IMR-90 (cell line): ENCODE measurements at regions not wholly inside any gene's neighbourhood (a gene's known extent, or its start where the extent isn't known, plus 50 kb on each side); places are given as distances from the start of the nearest gene placed in this dataset.

Experiments
- ATAC-seq: fragments of 200-7000 bp; cut with Tn5 transposase; 2 replicates; pipeline ENCODE4 v1.9.1; 2020; ENCODE audit warnings: low read depth, mild to moderate bottlenecking, moderate library complexity
- BruUV-seq: library from RNA; stranded (reverse); fragments of 400-500 nt; replicated peaks from 2 replicates; lab custom pipeline; 2021; lab: Mats Ljungman, UMichigan
- CTCF ChIA-PET: fragments of 300-600 bp; formaldehyde crosslinking; extraction: SDS; loops from one replicate; lab custom pipeline; 2021; ENCODE audit warnings: antibody characterized with exemption; lab: Yijun Ruan, JAX
- POLR2A ChIA-PET: fragments of 300-600 bp; sonication (Branson Sonifier 250); formaldehyde crosslinking; loops from one replicate; lab custom pipeline; 2022; ENCODE audit warnings: antibody characterized with exemption; ENCODE audit not compliant: unreplicated experiment; lab: Charles Lee
- DNase-seq: peaks from one replicate; pipeline ENCODE4 v3.0.0; 2013
- H2AFZ ChIP-seq: replicated peaks from 2 replicates; pipeline ENCODE3; 2013; ENCODE audit warnings: low read length, mild to moderate bottlenecking; ENCODE audit not compliant: poor library complexity
- H2AK5ac ChIP-seq: 2 replicates; pipeline ENCODE4 v1.6.1; 2013; ENCODE audit warnings: low read depth, low read length, inconsistent platforms
- H2AK9ac ChIP-seq: replicated peaks from 2 replicates; pipeline ENCODE3; 2013; ENCODE audit warnings: mild to moderate bottlenecking, low read depth, low read length, moderate library complexity; ENCODE audit not compliant: poor library complexity
- H2BK120ac ChIP-seq: 2 replicates; pipeline ENCODE4 v1.6.1; 2013; ENCODE audit warnings: low read depth, low read length, inconsistent platforms
- H2BK15ac ChIP-seq: 3 replicates; pipeline ENCODE4 v1.6.1; 2013; ENCODE audit warnings: low read depth, low read length, inconsistent platforms
- H2BK20ac ChIP-seq: 2 replicates; pipeline ENCODE4 v1.6.1; 2013; ENCODE audit warnings: low read depth, mild to moderate bottlenecking, inconsistent platforms, low read length, moderate library complexity
- H2BK5ac ChIP-seq: 2 replicates; pipeline ENCODE4 v1.6.1; 2013; ENCODE audit warnings: mild to moderate bottlenecking, low read depth, low read length, inconsistent platforms; ENCODE audit not compliant: poor library complexity, severe bottlenecking
- H3K14ac ChIP-seq: replicated peaks from 2 replicates; pipeline ENCODE4 v1.6.1; 2013; ENCODE audit warnings: low read depth, low read length, inconsistent platforms
- H3K18ac ChIP-seq: 2 replicates; pipeline ENCODE4 v1.6.1; 2013; ENCODE audit warnings: low read depth, low read length, control low read depth
- H3K23ac ChIP-seq: 2 replicates; pipeline ENCODE4 v1.6.1; 2013; ENCODE audit warnings: low read depth, low read length, inconsistent platforms
- H3K27ac ChIP-seq: 2 replicates; pipeline ENCODE4 v1.5.1; 2013; ENCODE audit warnings: mild to moderate bottlenecking, control low read depth, low read length; ENCODE audit not compliant: insufficient read depth
- H3K27me3 ChIP-seq: 2 replicates; pipeline ENCODE4 v1.6.1; 2013; ENCODE audit warnings: low read length; ENCODE audit not compliant: control insufficient read depth, insufficient read depth
- H3K36me3 ChIP-seq: 2 replicates; pipeline ENCODE4 v1.6.1; 2013; ENCODE audit warnings: low read length, mixed read lengths; ENCODE audit not compliant: control insufficient read depth, insufficient read depth
- H3K4ac ChIP-seq: 2 replicates; pipeline ENCODE4 v1.6.1; 2013; ENCODE audit warnings: low read depth, low read length, inconsistent platforms
- H3K4me1 ChIP-seq: 2 replicates; pipeline ENCODE4 v1.6.1; 2013; ENCODE audit warnings: low read length, mixed read lengths; ENCODE audit not compliant: control insufficient read depth, insufficient read depth
- H3K4me2 ChIP-seq: 2 replicates; pipeline ENCODE4 v1.6.1; 2013; ENCODE audit warnings: low read depth, mild to moderate bottlenecking, control low read depth, low read length, moderate library complexity
- H3K4me3 ChIP-seq: 2 replicates; pipeline ENCODE4 v1.5.1; 2013; ENCODE audit warnings: low read depth, mild to moderate bottlenecking, control low read depth, low read length, moderate library complexity; ENCODE audit not compliant: insufficient read depth
- H3K56ac ChIP-seq: 2 replicates; pipeline ENCODE4 v1.6.1; 2013; ENCODE audit warnings: low read length, inconsistent platforms; ENCODE audit not compliant: insufficient read depth; ENCODE audit errors: extremely low read depth
- H3K79me1 ChIP-seq, 2 experiments: 2 replicates each; pipeline ENCODE4 v1.6.1; 2013; ENCODE audit warnings: low read length in 2 of 2, inconsistent platforms in 1 of 2, low read depth in 1 of 2
- H3K9ac ChIP-seq: 2 replicates; pipeline ENCODE4 v1.6.1; 2013; ENCODE audit warnings: low read depth, low read length, control low read depth
- H3K9me1 ChIP-seq: 2 replicates; pipeline ENCODE4 v1.6.1; 2013; ENCODE audit warnings: low read length, inconsistent platforms; ENCODE audit not compliant: insufficient read depth
- H3K9me3 ChIP-seq: 2 replicates; pipeline ENCODE4 v1.6.1; 2013; ENCODE audit warnings: low read length; ENCODE audit not compliant: control insufficient read depth, insufficient read depth
- H4K20me1 ChIP-seq: 2 replicates; pipeline ENCODE4 v1.6.1; 2013; ENCODE audit warnings: low read length, inconsistent platforms; ENCODE audit not compliant: insufficient read depth
- H4K5ac ChIP-seq: 2 replicates; pipeline ENCODE4 v1.6.1; 2013; ENCODE audit warnings: mild to moderate bottlenecking, low read depth, low read length, control low read depth
- H4K8ac ChIP-seq, 2 experiments: 2 replicates each; pipeline ENCODE4 v1.6.1; 2013; ENCODE audit warnings: low read depth in 2 of 2, low read length in 2 of 2, control low read depth in 1 of 2, inconsistent platforms in 1 of 2
- H4K91ac ChIP-seq: 2 replicates; pipeline ENCODE4 v1.6.1; 2013; ENCODE audit warnings: low read depth, low read length, inconsistent platforms; ENCODE audit not compliant: insufficient read depth
- BHLHE40 ChIP-seq: fragments of 150-350 bp; IDR thresholded peaks from 2 replicates; pipeline ENCODE4 v1.6.1; 2016; ENCODE audit warnings: mild to moderate bottlenecking, low read depth, low read length
- ELK1 ChIP-seq: fragments of 150-350 bp; IDR thresholded peaks from 2 replicates; pipeline ENCODE4 v1.6.1; 2016; ENCODE audit warnings: low read depth, mild to moderate bottlenecking, low read length, moderate library complexity, borderline replicate concordance
- FOS ChIP-seq: fragments of 150-350 bp; IDR thresholded peaks from 2 replicates; pipeline ENCODE4 v1.6.1; 2016; ENCODE audit warnings: low read depth, low read length
- MXI1 ChIP-seq: IDR thresholded peaks from 2 replicates; pipeline ENCODE4 v1.6.1; 2012; ENCODE audit warnings: low read depth, mild to moderate bottlenecking, low read length, moderate library complexity, borderline replicate concordance
- RAD21 ChIP-seq: IDR thresholded peaks from 2 replicates; pipeline ENCODE4 v1.6.1; 2012; ENCODE audit warnings: low read length, improper control_type of control experiment
- RCOR1 ChIP-seq: IDR thresholded peaks from 2 replicates; pipeline ENCODE4 v1.6.1; 2012; ENCODE audit warnings: mild to moderate bottlenecking, low read length, improper control_type of control experiment; ENCODE audit not compliant: insufficient replicate concordance
- USF2 ChIP-seq: fragments of 150-350 bp; IDR thresholded peaks from 2 replicates; pipeline ENCODE4 v1.6.1; 2017; ENCODE audit warnings: mild to moderate bottlenecking, antibody characterized with exemption, low read length, low read depth
- WGBS, 2 experiments: methylation state at CpG; one replicate each; pipeline versions ENCODE4 v1.1.5 to v1.1.7; 2013; ENCODE audit warnings: missing lambda C conversion rate in 2 of 2; ENCODE audit not compliant: insufficient read length in 1 of 2; ENCODE audit errors: extremely low coverage in 2 of 2; 5-methylcytosine and 5-hydroxymethylcytosine counted together
- dilution Hi-C: fragments of 300-500 bp; cut with HindIII; formaldehyde crosslinking; loops from one replicate; pipeline ENCODE4 v1.14.3; 2018; ENCODE audit warnings: low sequenced_read_pairs; ENCODE audit not compliant: unreplicated experiment
- in situ Hi-C: fragments of 300-500 bp; cut with MboI; formaldehyde crosslinking; loops from 3 replicates; pipeline ENCODE4 v1.14.3; 2019; ENCODE audit warnings: low sequenced_read_pairs, inconsistent platforms, mixed read lengths
- intact Hi-C: fragments of 100-400 bp; cut with micrococcal nuclease; formaldehyde crosslinking; loops from 2 replicates; pipeline ENCODE4 v1.10.0; 2022

- H2AK9ac ChIP-seq = no peak overlapping the region
- H3K9ac ChIP-seq = no peak overlapping the region
- no peak overlapping the region for H3K27ac ChIP-seq
- H3K14ac ChIP-seq = no peak overlapping the region
- no peak overlapping the region for H2AFZ ChIP-seq
- no peak overlapping the region for H3K23ac ChIP-seq
- dilution Hi-C loops = no loop called here
- 0 out of 2 replicates have a peak, but pooled peaks cover 2% of the 10 kb centered on the region for H3K9me1 ChIP-seq
- H3K9me3 ChIP-seq = no peaks in the 10 kb centered on the region
- no peak overlapping the region for H2BK120ac ChIP-seq
- H4K91ac ChIP-seq = no peak overlapping the region
- H3K36me3 ChIP-seq = no peaks in the 10 kb centered on the region
- no CpG with 5 or more reads among the region's 4 CpGs for WGBS, 2 experiments
- H3K18ac ChIP-seq = no peak overlapping the region
- no peaks in the 10 kb centered on the region for H4K20me1 ChIP-seq
- H3K56ac ChIP-seq = no peak overlapping the region
- no peak for TF ChIP-seq RCOR1
- no peak for TF ChIP-seq FOS
- TF ChIP-seq MXI1 = no peak
- no peak for TF ChIP-seq USF2
- no peak for TF ChIP-seq RAD21
- TF ChIP-seq ELK1 = no peak
- TF ChIP-seq BHLHE40 = no peak
- ATAC-seq = peak; percentile 51
- intact Hi-C loops = no loop called here
- no peak overlapping the region for H2AK5ac ChIP-seq
- H2BK20ac ChIP-seq = no peak overlapping the region
- H3K79me1 ChIP-seq = no peaks in the 10 kb centered on the region
- BruUV-seq = no TSS peak
- no peak overlapping the region for H4K5ac ChIP-seq
- H3K27me3 ChIP-seq = no peaks in the 10 kb centered on the region
- in situ Hi-C loops = no loop called here
- no peak overlapping the region for H3K4me2 ChIP-seq
- H3K4ac ChIP-seq = no peak overlapping the region
- no peak overlapping the region for H3K4me3 ChIP-seq
- ChIA-PET POLR2A (no interaction called here), CTCF (interaction anchor here (0.7 kb wide), 1 partner anchor 208 kb away, joined by 3 read pairs; no protein-coding TSS in a partner anchor)
- no peak overlapping the region for H2BK15ac ChIP-seq
- peak; percentile 48 for DNase-seq
- H3K4me1 ChIP-seq = peaks cover 2% of the 10 kb centered on the region
- no peak overlapping the region for H4K8ac ChIP-seq
- no peak overlapping the region for H2BK5ac ChIP-seq
Observed at GRCh38 chr2:224178056-224178455, 139.0 kb upstream of the SERPINE2 start.
